MM.1S (cell line): ENCODE measurements at regions not wholly inside any gene's neighbourhood (a gene's known extent, or its start where the extent isn't known, plus 50 kb on each side); places are given as distances from the start of the nearest gene placed in this dataset.

Source experiments
- DNase-seq: peaks from one replicate; pipeline ENCODE4 v3.0.0-alpha.2; 2015
- H2AFZ ChIP-seq: fragments of 300-600 bp; sonication (generic); 2 replicates; pipeline ENCODE4 v1.6.0; 2016; ENCODE audit warnings: antibody characterized with exemption, low read length
- H3F3A ChIP-seq: fragments of 300-600 bp; sonication (generic); 2 replicates; pipeline ENCODE4 v1.6.1; 2016; ENCODE audit warnings: mild to moderate bottlenecking, antibody characterized with exemption, low read length, moderate library complexity, mixed read lengths; ENCODE audit not compliant: insufficient read depth
- H3K27ac ChIP-seq: fragments of 300-600 bp; sonication (generic); 2 replicates; pipeline ENCODE4 v1.5.1; 2016; ENCODE audit warnings: mild to moderate bottlenecking, low read length
- H3K27me3 ChIP-seq: fragments of 300-600 bp; sonication (generic); replicated peaks from 2 replicates; pipeline ENCODE4 v1.6.0; 2016; ENCODE audit warnings: low read length; ENCODE audit not compliant: insufficient read depth
- H3K36me3 ChIP-seq: fragments of 300-600 bp; sonication (generic); replicated peaks from 2 replicates; pipeline ENCODE4 v1.6.1; 2016; ENCODE audit warnings: mild to moderate bottlenecking, low read length, mixed read lengths; ENCODE audit not compliant: insufficient read depth
- H3K4me1 ChIP-seq: fragments of 300-600 bp; sonication (generic); 2 replicates; pipeline ENCODE4 v1.6.1; 2016; ENCODE audit warnings: low read length, mixed read lengths
- H3K4me2 ChIP-seq: fragments of 300-600 bp; sonication (generic); 2 replicates; pipeline ENCODE4 v1.6.0; 2016; ENCODE audit warnings: low read depth, low read length
- H3K4me3 ChIP-seq: fragments of 300-600 bp; sonication (generic); 2 replicates; pipeline ENCODE4 v1.5.1; 2016; ENCODE audit warnings: low read length, mixed read lengths
- H3K79me2 ChIP-seq: fragments of 300-600 bp; sonication (generic); 2 replicates; pipeline ENCODE4 v1.6.1; 2016; ENCODE audit warnings: mixed run types, low read length, mixed read lengths
- H3K9ac ChIP-seq: fragments of 300-600 bp; sonication (generic); 2 replicates; pipeline ENCODE4 v1.6.1; 2016; ENCODE audit warnings: low read length, mixed read lengths
- H3K9me2 ChIP-seq: fragments of 300-600 bp; sonication (generic); replicated peaks from 2 replicates; pipeline ENCODE4 v1.6.1; 2016; ENCODE audit warnings: mild to moderate bottlenecking, low read length, mixed read lengths; ENCODE audit not compliant: insufficient read depth
- H3K9me3 ChIP-seq: fragments of 300-600 bp; sonication (generic); replicated peaks from 2 replicates; pipeline ENCODE4 v1.6.1; 2016; ENCODE audit warnings: mild to moderate bottlenecking, low read length, mixed read lengths; ENCODE audit not compliant: insufficient read depth
- H4K20me1 ChIP-seq: fragments of 300-600 bp; sonication (generic); 2 replicates; pipeline ENCODE4 v1.6.1; 2016; ENCODE audit warnings: mild to moderate bottlenecking, low read length, moderate library complexity, mixed read lengths; ENCODE audit not compliant: insufficient read depth
- EZH2 ChIP-seq: fragments of 300-600 bp; sonication (generic); optimal IDR thresholded peaks from 2 replicates; pipeline ENCODE3; 2017; ENCODE audit warnings: low read depth, mild to moderate bottlenecking, antibody characterized with exemption, low read length, mixed read lengths
- EZH2phosphoT487 ChIP-seq: fragments of 300-600 bp; sonication (generic); IDR thresholded peaks from 2 replicates; pipeline ENCODE4 v1.6.1; 2018; ENCODE audit warnings: antibody characterized with exemption, low read length
- TF ChIP-seq, protein P1 (sequence below): fragments of 300-600 bp; sonication (generic); IDR thresholded peaks from 2 replicates; pipeline ENCODE4 v1.5.1; 2016; ENCODE audit warnings: antibody characterized with exemption, low read length, mixed read lengths

DNA sequence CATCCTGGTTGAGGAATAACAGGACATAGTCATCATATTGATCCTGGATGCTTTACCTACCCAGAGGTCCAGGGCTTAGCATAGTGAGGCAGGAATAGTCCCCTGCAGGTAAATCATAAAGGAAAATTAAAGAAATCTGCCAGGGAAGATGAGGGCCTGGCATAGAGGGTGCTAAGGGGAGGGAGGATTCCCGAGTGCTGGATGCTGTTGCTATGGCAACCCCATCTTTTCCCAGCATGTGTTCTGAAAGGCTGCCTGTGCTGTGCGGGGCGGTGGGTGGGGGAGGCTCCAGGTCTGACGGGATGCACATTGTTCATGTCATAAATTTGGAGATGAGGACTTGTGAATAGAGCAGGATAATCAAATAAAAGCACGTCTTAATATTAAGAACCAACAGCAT is 212.6 kb upstream of the PCSK2 start:
- no peak overlapping the region for H3K4me2 ChIP-seq
- TF ChIP-seq EZH2phosphoT487 (no peak), EZH2 (no peak)
- TF ChIP-seq, protein P1, sequence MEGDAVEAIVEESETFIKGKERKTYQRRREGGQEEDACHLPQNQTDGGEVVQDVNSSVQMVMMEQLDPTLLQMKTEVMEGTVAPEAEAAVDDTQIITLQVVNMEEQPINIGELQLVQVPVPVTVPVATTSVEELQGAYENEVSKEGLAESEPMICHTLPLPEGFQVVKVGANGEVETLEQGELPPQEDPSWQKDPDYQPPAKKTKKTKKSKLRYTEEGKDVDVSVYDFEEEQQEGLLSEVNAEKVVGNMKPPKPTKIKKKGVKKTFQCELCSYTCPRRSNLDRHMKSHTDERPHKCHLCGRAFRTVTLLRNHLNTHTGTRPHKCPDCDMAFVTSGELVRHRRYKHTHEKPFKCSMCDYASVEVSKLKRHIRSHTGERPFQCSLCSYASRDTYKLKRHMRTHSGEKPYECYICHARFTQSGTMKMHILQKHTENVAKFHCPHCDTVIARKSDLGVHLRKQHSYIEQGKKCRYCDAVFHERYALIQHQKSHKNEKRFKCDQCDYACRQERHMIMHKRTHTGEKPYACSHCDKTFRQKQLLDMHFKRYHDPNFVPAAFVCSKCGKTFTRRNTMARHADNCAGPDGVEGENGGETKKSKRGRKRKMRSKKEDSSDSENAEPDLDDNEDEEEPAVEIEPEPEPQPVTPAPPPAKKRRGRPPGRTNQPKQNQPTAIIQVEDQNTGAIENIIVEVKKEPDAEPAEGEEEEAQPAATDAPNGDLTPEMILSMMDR = no peak
- H3K9ac ChIP-seq = no peak overlapping the region
- H3K27ac ChIP-seq = no peak overlapping the region
- DNase-seq = no peak
- no peak overlapping the region for H2AFZ ChIP-seq
- H3K36me3 ChIP-seq = no peaks in the 10 kb centered on the region
- H3K79me2 ChIP-seq = no peaks in the 10 kb centered on the region
- no peaks in the 10 kb centered on the region for H3K9me2 ChIP-seq
- no peak overlapping the region for H3K4me3 ChIP-seq
- no peaks in the 10 kb centered on the region for H3K9me3 ChIP-seq
- no peaks in the 10 kb centered on the region for H3K27me3 ChIP-seq
- H3K4me1 ChIP-seq = no peaks in the 10 kb centered on the region
- no peaks in the 10 kb centered on the region for H3F3A ChIP-seq
- no peaks in the 10 kb centered on the region for H4K20me1 ChIP-seq

DNA sequence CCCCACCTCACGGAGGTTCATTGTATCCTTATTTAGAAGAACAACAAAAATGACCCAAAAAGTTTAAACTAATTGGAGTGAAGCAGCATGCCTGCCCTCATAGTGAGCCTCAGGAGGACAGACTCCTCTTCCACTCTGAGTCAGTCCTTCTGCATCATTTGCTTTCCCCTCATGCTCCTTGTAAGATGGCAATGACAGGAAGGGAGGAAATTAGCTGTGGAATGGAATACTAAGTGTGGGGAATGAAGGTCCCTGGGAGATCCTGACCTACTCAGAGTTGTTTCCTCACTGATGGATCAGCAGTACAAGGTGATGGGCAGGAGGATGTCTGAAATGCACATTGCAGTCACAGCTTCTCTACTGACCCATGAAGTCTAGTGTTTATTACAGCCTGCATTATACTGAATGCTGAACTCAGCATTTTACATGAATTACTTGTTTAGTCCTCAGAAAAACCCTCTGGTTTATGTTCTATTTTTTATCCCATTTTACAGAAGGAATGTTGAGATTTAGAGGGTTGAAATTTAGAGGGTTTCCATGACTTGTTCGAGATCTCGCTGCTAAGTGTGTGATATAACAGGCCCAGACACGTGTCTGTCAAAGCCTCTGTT is 212.0 kb upstream of the PCSK2 start:
- no peaks in the 10 kb centered on the region for H3K27me3 ChIP-seq
- no peak overlapping the region for H2AFZ ChIP-seq
- no peak overlapping the region for H3K9ac ChIP-seq

DNA sequence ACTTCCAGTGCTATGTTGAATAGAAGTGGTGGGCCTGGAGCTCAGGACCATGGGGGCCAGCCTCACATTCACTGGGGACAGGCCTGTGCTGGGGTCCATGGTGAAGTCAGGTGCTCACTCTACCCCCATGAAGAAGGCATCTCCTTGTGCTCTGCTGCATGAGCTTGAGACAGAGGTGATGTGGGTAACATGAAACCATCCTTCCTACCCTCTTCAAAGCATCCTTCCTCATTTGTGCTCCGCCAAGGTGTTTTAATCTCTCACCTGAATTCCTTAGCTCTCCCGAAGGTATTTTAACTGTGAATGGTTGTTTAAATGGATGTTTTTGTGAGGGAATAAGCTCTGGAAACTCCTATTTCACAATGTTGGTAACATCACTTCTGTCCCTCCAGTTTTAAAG is 209.6 kb upstream of the PCSK2 start:
- TF ChIP-seq EZH2phosphoT487 = no peak

More for the DNA sequence above, 212.0 kb upstream of the PCSK2 start:
- Histone ChIP-seq H3K4me2 (no peak overlapping the region), H3K36me3 (no peaks in the 10 kb centered on the region), H3K79me2 (no peaks in the 10 kb centered on the region), H3K9me3 (no peaks in the 10 kb centered on the region), H3K9me2 (no peaks in the 10 kb centered on the region), H3K4me1 (no peaks in the 10 kb centered on the region), H3F3A (no peaks in the 10 kb centered on the region), H4K20me1 (no peaks in the 10 kb centered on the region), H3K4me3 (no peak overlapping the region), H3K27ac (no peak overlapping the region)
- no peak for DNase-seq
- TF ChIP-seq EZH2 (no peak), EZH2phosphoT487 (no peak)
- TF ChIP-seq, protein P1 = no peak

DNA sequence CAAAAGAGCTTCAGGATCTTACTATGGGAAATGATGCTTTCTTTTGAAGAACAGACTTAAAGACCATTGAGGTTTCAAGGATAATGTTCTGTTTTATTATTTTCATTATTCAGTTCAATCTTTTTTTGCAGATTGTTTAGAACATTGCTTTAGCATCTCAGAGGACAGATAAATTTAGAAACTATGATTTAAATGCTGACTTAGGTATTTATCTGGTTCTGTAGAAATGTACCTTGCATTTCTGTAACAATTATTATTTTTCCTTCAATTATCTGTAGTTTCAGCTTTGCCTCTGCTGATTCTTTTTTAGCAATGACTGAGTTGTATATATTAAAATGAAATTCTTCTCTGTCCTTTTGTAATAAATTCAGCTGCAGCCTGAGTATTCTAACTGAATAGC is 205.4 kb upstream of the PCSK2 start:
- TF ChIP-seq EZH2 (no peak), EZH2phosphoT487 (no peak)
- TF ChIP-seq, protein P1 = no peak
- Histone ChIP-seq H3K27me3 (no peaks in the 10 kb centered on the region), H3K4me1 (no peaks in the 10 kb centered on the region), H3K4me3 (no peak overlapping the region), H3K79me2 (no peaks in the 10 kb centered on the region), H2AFZ (no peak overlapping the region), H3K9ac (no peak overlapping the region), H3K27ac (no peak overlapping the region), H3K9me2 (no peaks in the 10 kb centered on the region), H3K9me3 (no peaks in the 10 kb centered on the region), H4K20me1 (no peaks in the 10 kb centered on the region), H3K4me2 (no peak overlapping the region), H3F3A (no peaks in the 10 kb centered on the region), H3K36me3 (no peaks in the 10 kb centered on the region)
- no peak for DNase-seq

More for the DNA sequence above, 209.6 kb upstream of the PCSK2 start:
- no peak overlapping the region for H3K4me3 ChIP-seq
- no peaks in the 10 kb centered on the region for H3K79me2 ChIP-seq
- H3K27me3 ChIP-seq = no peaks in the 10 kb centered on the region
- no peaks in the 10 kb centered on the region for H4K20me1 ChIP-seq
- H3K4me1 ChIP-seq = no peaks in the 10 kb centered on the region
- H3K9ac ChIP-seq = no peak overlapping the region
- no peaks in the 10 kb centered on the region for H3K9me3 ChIP-seq
- no peaks in the 10 kb centered on the region for H3K36me3 ChIP-seq
- DNase-seq = no peak
- no peak overlapping the region for H3K4me2 ChIP-seq
- H3K27ac ChIP-seq = no peak overlapping the region
- no peaks in the 10 kb centered on the region for H3F3A ChIP-seq
- no peaks in the 10 kb centered on the region for H3K9me2 ChIP-seq
- no peak overlapping the region for H2AFZ ChIP-seq
